ENCODE measurements at regions not wholly inside any gene's neighbourhood (a gene's known extent, or its start where the extent isn't known, plus 50 kb on each side); places are given as distances from the start of the nearest gene placed in this dataset.

GRCh38 chr2:42914860-42915259, 122.5 kb upstream of the HAAO start:
- TF ChIP-seq, protein P1, sequence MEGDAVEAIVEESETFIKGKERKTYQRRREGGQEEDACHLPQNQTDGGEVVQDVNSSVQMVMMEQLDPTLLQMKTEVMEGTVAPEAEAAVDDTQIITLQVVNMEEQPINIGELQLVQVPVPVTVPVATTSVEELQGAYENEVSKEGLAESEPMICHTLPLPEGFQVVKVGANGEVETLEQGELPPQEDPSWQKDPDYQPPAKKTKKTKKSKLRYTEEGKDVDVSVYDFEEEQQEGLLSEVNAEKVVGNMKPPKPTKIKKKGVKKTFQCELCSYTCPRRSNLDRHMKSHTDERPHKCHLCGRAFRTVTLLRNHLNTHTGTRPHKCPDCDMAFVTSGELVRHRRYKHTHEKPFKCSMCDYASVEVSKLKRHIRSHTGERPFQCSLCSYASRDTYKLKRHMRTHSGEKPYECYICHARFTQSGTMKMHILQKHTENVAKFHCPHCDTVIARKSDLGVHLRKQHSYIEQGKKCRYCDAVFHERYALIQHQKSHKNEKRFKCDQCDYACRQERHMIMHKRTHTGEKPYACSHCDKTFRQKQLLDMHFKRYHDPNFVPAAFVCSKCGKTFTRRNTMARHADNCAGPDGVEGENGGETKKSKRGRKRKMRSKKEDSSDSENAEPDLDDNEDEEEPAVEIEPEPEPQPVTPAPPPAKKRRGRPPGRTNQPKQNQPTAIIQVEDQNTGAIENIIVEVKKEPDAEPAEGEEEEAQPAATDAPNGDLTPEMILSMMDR (conservative IDR thresholded peaks at IDR 0.05; ENCODE audit: low read length), result no peak
- no peak for TF ChIP-seq EZH2phosphoT487 (IDR thresholded peaks at IDR 0.05; ENCODE audit: borderline replicate concordance, low read depth, low read length)

Measured in OCI-LY7 (cell line).